GM12873 (cell line): ENCODE measurements at regions not wholly inside any gene's neighbourhood (a gene's known extent, or its start where the extent isn't known, plus 50 kb on each side); places are given as distances from the start of the nearest gene placed in this dataset.

Experiments
- CTCF ChIP-seq: IDR thresholded peaks from 2 replicates; pipeline ENCODE4 v1.5.1; 2012; ENCODE audit warnings: low read depth, mild to moderate bottlenecking, moderate library complexity, low read length, control low read depth; ENCODE audit not compliant: insufficient read depth; ENCODE audit errors: missing control alignments

GRCh38 chr3:177382944-177383343, 185.7 kb upstream of the TBL1XR1 start:
- no peak for TF ChIP-seq CTCF

GRCh38 chr3:177385186-177385585, 187.9 kb upstream of the TBL1XR1 start:
- TF ChIP-seq CTCF: no peak

GRCh38 chr3:177385831-177386301, 188.6 kb upstream of the TBL1XR1 start:
- no peak for TF ChIP-seq CTCF

- TF ChIP-seq CTCF: no peak
Observed at GRCh38 chr3:177388209-177388608, 190.9 kb upstream of the TBL1XR1 start.

GRCh38 chr3:177396733-177397132, 199.5 kb upstream of the TBL1XR1 start:
- no peak for TF ChIP-seq CTCF

GRCh38 chr3:177401375-177401774, 204.1 kb upstream of the TBL1XR1 start:
- TF ChIP-seq CTCF: no peak

GRCh38 chr3:177402533-177402932, 205.3 kb upstream of the TBL1XR1 start:
- TF ChIP-seq CTCF: no peak
